Ishikawa (cell line): ENCODE measurements at regions not wholly inside any gene's neighbourhood (a gene's known extent, or its start where the extent isn't known, plus 50 kb on each side); places are given as distances from the start of the nearest gene placed in this dataset.

Experiments used
- CEBPB ChIP-seq: IDR thresholded peaks from 2 replicates; pipeline ENCODE4 v1.6.1; 2012
- CREB1 ChIP-seq: IDR thresholded peaks from 2 replicates; pipeline ENCODE4 v1.6.1; 2012; ENCODE audit warnings: low read depth
- EGR1 ChIP-seq: IDR thresholded peaks from 2 replicates; pipeline ENCODE4 v1.6.1; 2012
- EP300 ChIP-seq: IDR thresholded peaks from 2 replicates; pipeline ENCODE4 v1.6.1; 2012; ENCODE audit warnings: borderline replicate concordance
- MAX ChIP-seq: IDR thresholded peaks from 2 replicates; pipeline ENCODE4 v1.6.1; 2012
- RAD21 ChIP-seq: IDR thresholded peaks from 2 replicates; pipeline ENCODE4 v1.6.1; 2012; ENCODE audit warnings: low read depth
- REST ChIP-seq: IDR thresholded peaks from 2 replicates; pipeline ENCODE4 v1.6.1; 2012; ENCODE audit warnings: low read depth, mild to moderate bottlenecking
- TAF1 ChIP-seq: IDR thresholded peaks from 2 replicates; pipeline ENCODE4 v1.6.1; 2012; ENCODE audit warnings: low read depth, mild to moderate bottlenecking
- YY1 ChIP-seq: IDR thresholded peaks from 2 replicates; pipeline ENCODE4 v1.6.1; 2012; ENCODE audit warnings: low read depth
- ZBTB7A ChIP-seq: IDR thresholded peaks from 2 replicates; pipeline ENCODE4 v1.6.1; 2012; ENCODE audit warnings: low read depth

GRCh38 chr2:15780234-15780633 is 160.1 kb upstream of the MYCN start:
- no peak for TF ChIP-seq TAF1
- no peak for TF ChIP-seq REST
- TF ChIP-seq CREB1: no peak
- no peak for TF ChIP-seq CEBPB
- TF ChIP-seq EP300: no peak
- TF ChIP-seq MAX: no peak
- TF ChIP-seq YY1: no peak
- TF ChIP-seq RAD21: no peak
- TF ChIP-seq ZBTB7A: no peak
- no peak for TF ChIP-seq EGR1
